ENCODE measurements at regions not wholly inside any gene's neighbourhood (a gene's known extent, or its start where the extent isn't known, plus 50 kb on each side); places are given as distances from the start of the nearest gene placed in this dataset.

GRCh38 chr15:70435369-70435768 lies 328.0 kb downstream of the UACA start:
- TF ChIP-seq CTCF (IDR thresholded peaks at IDR 0.05) (no peak), POLR2A (IDR thresholded peaks at IDR 0.05) (no peak)
